Spinal cord (tissue), 9 donors: ENCODE measurements at regions not wholly inside any gene's neighbourhood (a gene's known extent, or its start where the extent isn't known, plus 50 kb on each side); places are given as distances from the start of the nearest gene placed in this dataset.

Source experiments
- DNase-seq, 6 donors: peaks; one replicate each; pipeline versions ENCODE4 v3.0.0 to v3.0.0-alpha.2; 2013 to 2015; ENCODE audit warnings: low spot score in 6 of 6, low read depth in 4 of 6
- H3K27ac ChIP-seq: one replicate; pipeline ENCODE4 v1.5.1; 2013; ENCODE audit warnings: low read depth, low read length, control low read depth
- H3K27me3 ChIP-seq: one replicate; pipeline ENCODE4 v1.6.1; 2013; ENCODE audit warnings: low read length; ENCODE audit not compliant: control insufficient read depth, insufficient read depth
- H3K36me3 ChIP-seq: one replicate; pipeline ENCODE4 v1.6.1; 2013; ENCODE audit warnings: low read length; ENCODE audit not compliant: control insufficient read depth, insufficient read depth
- H3K4me1 ChIP-seq: one replicate; pipeline ENCODE4 v1.6.1; 2013; ENCODE audit warnings: low read length; ENCODE audit not compliant: control insufficient read depth, insufficient read depth
- H3K4me3 ChIP-seq: one replicate; pipeline ENCODE4 v1.5.1; 2013; ENCODE audit warnings: low read depth, low read length, control low read depth
- H3K9me3 ChIP-seq: one replicate; pipeline ENCODE4 v1.6.1; 2013; ENCODE audit warnings: low read length; ENCODE audit not compliant: control insufficient read depth, insufficient read depth
- WGBS: methylation state at CpG from one replicate; pipeline ENCODE4 v1.1.5; 2013; ENCODE audit warnings: missing lambda C conversion rate; ENCODE audit not compliant: insufficient coverage; 5-methylcytosine and 5-hydroxymethylcytosine counted together
- donor health status: healthy.

DNA sequence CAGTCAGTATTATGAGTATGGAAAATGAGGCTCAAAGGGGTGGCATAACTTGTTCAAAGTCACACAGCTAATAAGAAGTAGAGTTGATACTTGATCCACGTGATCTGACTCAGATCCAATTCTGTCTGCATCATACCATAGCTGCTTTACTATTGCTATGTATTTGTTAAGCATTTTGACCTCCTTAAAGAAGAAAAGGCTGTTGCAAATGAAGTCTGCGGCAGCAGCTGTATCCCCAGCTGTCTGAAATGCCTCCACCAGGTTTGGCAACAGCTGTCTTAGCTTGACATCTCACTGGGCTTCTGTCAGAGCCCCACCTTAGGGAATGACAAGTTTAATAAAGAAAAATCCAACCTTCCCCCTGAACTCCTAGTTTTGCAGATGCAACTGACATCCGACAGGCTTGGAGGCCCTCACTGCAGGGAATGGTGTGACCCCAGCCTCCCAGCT lies 75.6 kb upstream of the SLC44A1 start:
- 39% methylated on average over 2 of the region's 3 CpGs for WGBS
- no peaks in the 10 kb centered on the region for H3K4me1 ChIP-seq
- H3K27me3 ChIP-seq = no peaks in the 10 kb centered on the region
- no peak overlapping the region for H3K27ac ChIP-seq
- no peaks in the 10 kb centered on the region for H3K36me3 ChIP-seq
- H3K9me3 ChIP-seq = no peaks in the 10 kb centered on the region
- H3K4me3 ChIP-seq = no peak overlapping the region
- peak in 1 of 6 donors; percentile 55 for DNase-seq

DNA sequence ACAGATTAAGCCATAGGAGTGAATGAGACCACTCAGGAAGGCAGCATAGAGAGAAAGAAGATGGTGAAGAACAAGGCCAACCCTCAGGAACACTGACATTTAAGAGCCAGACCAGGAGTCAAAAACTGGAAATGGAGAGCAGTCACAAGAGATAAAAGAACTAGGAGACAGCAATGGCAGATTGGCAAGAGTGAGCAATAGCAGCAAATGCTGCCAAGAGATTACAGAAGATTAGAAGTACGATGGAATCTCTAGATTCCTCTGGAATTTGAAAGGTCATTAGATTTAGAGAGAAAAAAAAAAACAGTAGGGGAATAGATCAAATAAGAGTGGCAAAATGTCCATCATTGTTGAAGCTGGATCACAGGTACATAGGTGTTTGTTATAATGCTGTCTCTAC lies 73.4 kb upstream of the SLC44A1 start:
- DNase-seq = no peak
- Histone ChIP-seq H3K4me1 (no peaks in the 10 kb centered on the region), H3K4me3 (no peak overlapping the region), H3K27me3 (no peaks in the 10 kb centered on the region), H3K27ac (no peak overlapping the region), H3K9me3 (no peaks in the 10 kb centered on the region), H3K36me3 (no peaks in the 10 kb centered on the region)
- WGBS = 73% methylated on average over 1 of the region's 1 CpG

- no peak for DNase-seq
- Histone ChIP-seq H3K36me3 (no peaks in the 10 kb centered on the region), H3K27me3 (no peaks in the 10 kb centered on the region), H3K9me3 (no peaks in the 10 kb centered on the region), H3K4me1 (no peaks in the 10 kb centered on the region), H3K4me3 (no peak overlapping the region), H3K27ac (no peak overlapping the region)
- 74% methylated on average over 3 of the region's 3 CpGs for WGBS
Measured at GRCh38 chr9:105171589-105171988, 72.9 kb upstream of the SLC44A1 start.

DNA sequence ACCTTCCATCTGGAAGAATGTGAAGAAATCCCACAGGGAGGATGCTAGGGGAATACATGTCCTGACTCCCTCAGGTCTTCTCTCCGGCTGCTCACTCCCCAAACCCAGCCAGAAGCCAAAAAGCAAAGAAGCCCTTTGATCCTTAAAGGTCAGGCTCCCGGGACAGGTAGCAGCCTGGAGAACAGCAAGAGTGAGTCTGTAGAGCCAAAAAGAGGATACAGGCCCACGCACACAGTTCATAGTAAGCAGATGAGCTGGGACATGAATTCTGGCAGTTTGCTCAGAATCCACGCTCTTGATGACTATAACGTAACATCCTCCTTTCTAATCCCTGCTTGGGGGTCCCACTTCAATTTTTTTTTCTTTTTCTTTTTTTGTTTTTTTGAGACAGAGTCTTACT lies 72.0 kb upstream of the SLC44A1 start:
- no peaks in the 10 kb centered on the region for H3K9me3 ChIP-seq
- no peaks in the 10 kb centered on the region for H3K4me1 ChIP-seq
- no peak for DNase-seq
- no peaks in the 10 kb centered on the region for H3K27me3 ChIP-seq
- no peak overlapping the region for H3K27ac ChIP-seq
- 82% methylated on average over 4 of the region's 5 CpGs for WGBS
- H3K36me3 ChIP-seq = no peaks in the 10 kb centered on the region
- H3K4me3 ChIP-seq = no peak overlapping the region

GRCh38 chr9:105173306-105173705 lies 71.1 kb upstream of the SLC44A1 start:
- Histone ChIP-seq H3K27me3 (no peaks in the 10 kb centered on the region), H3K27ac (no peak overlapping the region), H3K4me3 (no peak overlapping the region), H3K4me1 (no peaks in the 10 kb centered on the region), H3K9me3 (no peaks in the 10 kb centered on the region), H3K36me3 (no peaks in the 10 kb centered on the region)
- no peak for DNase-seq
- 76% methylated on average over 2 of the region's 4 CpGs for WGBS

- Histone ChIP-seq H3K36me3 (no peaks in the 10 kb centered on the region), H3K9me3 (no peaks in the 10 kb centered on the region), H3K27ac (no peak overlapping the region), H3K4me1 (no peaks in the 10 kb centered on the region), H3K4me3 (no peak overlapping the region), H3K27me3 (no peaks in the 10 kb centered on the region)
- no peak for DNase-seq
- WGBS = 77% methylated on average over 3 of the region's 4 CpGs
Measured at GRCh38 chr9:105173826-105174225, 70.6 kb upstream of the SLC44A1 start.

- Histone ChIP-seq H3K36me3 (no peaks in the 10 kb centered on the region), H3K27ac (no peak overlapping the region), H3K27me3 (no peaks in the 10 kb centered on the region), H3K4me3 (no peak overlapping the region), H3K9me3 (no peaks in the 10 kb centered on the region), H3K4me1 (no peaks in the 10 kb centered on the region)
- WGBS = no CpG with 5 or more reads among the region's 3 CpGs
- DNase-seq = no peak
Measured at GRCh38 chr9:105176194-105176593, 68.3 kb upstream of the SLC44A1 start.

DNA sequence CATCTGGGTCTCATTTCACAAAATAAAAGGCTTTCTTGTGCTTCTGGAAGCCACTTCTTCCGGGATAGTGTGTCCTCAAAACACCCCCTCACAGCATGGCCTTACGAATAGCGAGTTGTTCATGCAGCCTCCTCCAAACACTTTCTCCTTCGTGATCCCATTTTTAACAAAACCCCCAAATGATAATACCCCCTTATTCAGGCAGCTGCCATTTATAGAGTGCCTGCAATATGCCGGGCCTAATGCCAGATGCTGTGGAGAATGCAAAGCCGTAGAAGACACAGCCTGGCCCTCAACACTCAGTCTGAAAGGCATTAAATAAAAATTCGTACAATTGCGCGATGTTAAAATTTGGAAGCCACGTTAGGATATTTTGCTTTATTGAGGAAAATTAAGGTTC lies 66.4 kb upstream of the SLC44A1 start:
- Histone ChIP-seq H3K4me3 (no peak overlapping the region), H3K27me3 (no peaks in the 10 kb centered on the region), H3K36me3 (no peaks in the 10 kb centered on the region), H3K9me3 (no peaks in the 10 kb centered on the region), H3K27ac (no peak overlapping the region), H3K4me1 (no peaks in the 10 kb centered on the region)
- WGBS = 65% methylated on average over 5 of the region's 10 CpGs
- peak in 2 of 6 donors; percentile 31 to 66 for DNase-seq

- no peak overlapping the region for H3K4me3 ChIP-seq
- H3K4me1 ChIP-seq = peaks cover 6% of the 10 kb centered on the region
- no peaks in the 10 kb centered on the region for H3K27me3 ChIP-seq
- no peak overlapping the region for H3K27ac ChIP-seq
- WGBS = no CpG with 5 or more reads among the region's 1 CpG
- DNase-seq = no peak
- no peaks in the 10 kb centered on the region for H3K36me3 ChIP-seq
- peaks cover 1% of the 10 kb centered on the region for H3K9me3 ChIP-seq
Measured at GRCh38 chr9:105187781-105188180, 56.7 kb upstream of the SLC44A1 start.

DNA sequence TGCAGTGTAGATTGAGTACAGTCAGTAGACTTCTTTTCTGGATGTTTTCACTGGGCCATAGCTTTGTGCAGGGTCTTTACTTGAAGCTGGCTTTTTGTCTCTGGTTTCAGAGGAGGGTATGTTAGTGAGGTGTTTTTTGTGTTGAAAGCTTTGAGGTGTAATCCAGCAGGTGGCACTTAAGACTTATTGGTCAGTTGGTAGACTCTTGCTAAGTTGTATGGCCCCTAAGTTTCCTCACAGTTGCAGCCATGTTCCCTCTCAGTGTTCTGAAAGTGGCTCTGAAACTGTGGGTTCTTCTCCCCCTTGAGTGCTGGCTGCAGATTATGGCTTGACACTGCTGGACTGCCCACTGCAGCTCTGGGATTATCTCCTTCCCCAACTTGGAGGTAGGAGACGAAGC lies 55.7 kb upstream of the SLC44A1 start:
- H3K9me3 ChIP-seq = peaks cover 1% of the 10 kb centered on the region
- no peak overlapping the region for H3K4me3 ChIP-seq
- H3K4me1 ChIP-seq = peaks cover 6% of the 10 kb centered on the region
- no peak overlapping the region for H3K27ac ChIP-seq
- no peak for DNase-seq
- no peaks in the 10 kb centered on the region for H3K36me3 ChIP-seq
- no peaks in the 10 kb centered on the region for H3K27me3 ChIP-seq
- 83% methylated on average over 1 of the region's 1 CpG for WGBS
